Right ventricle myocardium superior (tissue), 1 donor: ENCODE measurements at regions not wholly inside any gene's neighbourhood (a gene's known extent, or its start where the extent isn't known, plus 50 kb on each side); places are given as distances from the start of the nearest gene placed in this dataset.
"Not testable (repeated sequence)": the region's sequence is repeated elsewhere in the genome, so short reads cannot be mapped to it uniquely, and the experiment has no call there.

Source experiments
- ATAC-seq: fragments of 200-7000 bp; cut with Tn5 transposase; one replicate; pipeline ENCODE4 v1.9.1; 2020; ENCODE audit warnings: mild to moderate bottlenecking; ENCODE audit not compliant: poor library complexity
- DNase-seq: peaks from one replicate; pipeline ENCODE4 v3.0.0-alpha.2; 2020
- intact Hi-C: fragments of 100-400 bp; cut with DNase I; formaldehyde crosslinking; loops from one replicate; pipeline ENCODE4 v1.11.2; 2022
- donor health status: DM: no; HTN: yes; CAD: no; lungs with severe emphysema.

- ATAC-seq = no peak
- no peak for DNase-seq
- intact Hi-C loops = loop anchor here (10.0 kb wide), 1 partner anchor 688 kb away; the partner anchor contains the start of gene MLLT3
Observed at GRCh38 chr9:19936598-19936997, 147.8 kb upstream of the SLC24A2 start.

GRCh38 chr9:19935422-19935821 lies 146.6 kb upstream of the SLC24A2 start:
- no peak for ATAC-seq
- intact Hi-C loops = loop anchor here (10.0 kb wide), 1 partner anchor 689 kb away; the partner anchor contains the start of gene MLLT3
- DNase-seq = no peak

- ATAC-seq = peak; percentile 73
- intact Hi-C loops = loop anchor here (10.0 kb wide), 1 partner anchor 690 kb away; the partner anchor contains the start of gene MLLT3
- peak; percentile 59 for DNase-seq
Observed at GRCh38 chr9:19934301-19934871, 145.5 kb upstream of the SLC24A2 start.

- DNase-seq (no peak), ATAC-seq (no peak)
- intact Hi-C loops = loop anchor here (10.0 kb wide), 1 partner anchor 694 kb away; the partner anchor contains the start of gene MLLT3
Observed at GRCh38 chr9:19931098-19931890, 142.5 kb upstream of the SLC24A2 start.

GRCh38 chr9:19927560-19927959 lies 138.7 kb upstream of the SLC24A2 start:
- intact Hi-C loops = loop anchor here (5.0 to 10.0 kb wide), 3 partner anchors 427 to 1187 kb away; no protein-coding TSS in a partner anchor
- no peak for DNase-seq
- ATAC-seq = no peak

- DNase-seq (no peak), ATAC-seq (no peak)
- intact Hi-C loops = loop anchor here (5.0 to 10.0 kb wide), 3 partner anchors 428 to 1188 kb away; no protein-coding TSS in a partner anchor
Observed at GRCh38 chr9:19926774-19927173, 137.9 kb upstream of the SLC24A2 start.

GRCh38 chr9:19925674-19926503 lies 137.1 kb upstream of the SLC24A2 start:
- ATAC-seq (peak; percentile 99), DNase-seq (peak; percentile 64)
- intact Hi-C loops = loop anchor here (5.0 to 10.0 kb wide), 3 partner anchors 429 to 1189 kb away; no protein-coding TSS in a partner anchor

- no peak for DNase-seq
- ATAC-seq = no peak
- intact Hi-C loops = loop anchor here (10.0 kb wide), 2 partner anchors 431 to 1191 kb away; no protein-coding TSS in a partner anchor
Observed at GRCh38 chr9:19924080-19924479, 135.2 kb upstream of the SLC24A2 start.

GRCh38 chr9:19922476-19923118 lies 133.8 kb upstream of the SLC24A2 start:
- ATAC-seq = no peak
- intact Hi-C loops = loop anchor here (10.0 kb wide), 2 partner anchors 432 to 1192 kb away; no protein-coding TSS in a partner anchor
- no peak for DNase-seq

- no peak for DNase-seq
- intact Hi-C loops = loop anchor here (10.0 kb wide), 2 partner anchors 434 to 1194 kb away; no protein-coding TSS in a partner anchor
- no peak for ATAC-seq
Observed at GRCh38 chr9:19920401-19920800, 131.6 kb upstream of the SLC24A2 start.

- no peak for ATAC-seq
- no peak for DNase-seq
- intact Hi-C loops = no loop called here
Observed at GRCh38 chr9:19918630-19919029, 129.8 kb upstream of the SLC24A2 start.

GRCh38 chr9:19914044-19914443 lies 125.2 kb upstream of the SLC24A2 start:
- ATAC-seq (no peak), DNase-seq (no peak)
- intact Hi-C loops = no loop called here

- ATAC-seq = no peak
- intact Hi-C loops = no loop called here
- no peak for DNase-seq
Observed at GRCh38 chr9:19913151-19913550, 124.3 kb upstream of the SLC24A2 start.

GRCh38 chr9:19903076-19903475 lies 114.2 kb upstream of the SLC24A2 start:
- no peak for DNase-seq
- ATAC-seq = no peak
- intact Hi-C loops = no loop called here

- intact Hi-C loops = no loop called here
- DNase-seq (no peak), ATAC-seq (no peak)
Observed at GRCh38 chr9:19901586-19901985, 112.7 kb upstream of the SLC24A2 start.

GRCh38 chr9:19896161-19896560 lies 107.3 kb upstream of the SLC24A2 start:
- DNase-seq (no peak), ATAC-seq (no peak)
- intact Hi-C loops = no loop called here

- DNase-seq, intact Hi-C loops, ATAC-seq: not testable (repeated sequence)
Observed at GRCh38 chr9:19895578-19895977, 106.7 kb upstream of the SLC24A2 start.

- ATAC-seq = peak; percentile 48
- intact Hi-C loops = no loop called here
- DNase-seq = no peak
Observed at GRCh38 chr9:19895006-19895405, 106.2 kb upstream of the SLC24A2 start.
